ENCODE measurements at regions not wholly inside any gene's neighbourhood (a gene's known extent, or its start where the extent isn't known, plus 50 kb on each side); places are given as distances from the start of the nearest gene placed in this dataset.

- Histone ChIP-seq H3K4me3 (ENCODE audit: low read depth, low read length, poor library complexity, severe bottlenecking) (no peak overlapping the region), H3K27ac (ENCODE audit: low read depth, low read length, poor library complexity, severe bottlenecking) (no peak overlapping the region), H3K4me1 (ENCODE audit: insufficient read depth, low read length, poor library complexity, severe bottlenecking) (no peaks in the 10 kb centered on the region), H3K9me3 (ENCODE audit: low read depth, low read length, poor library complexity, severe bottlenecking) (no peaks in the 10 kb centered on the region), H3K27me3 (replicated peaks; ENCODE audit: insufficient read depth, low read depth, low read length, poor library complexity) (peaks cover 25% of the 10 kb centered on the region), H3K36me3 (ENCODE audit: insufficient read depth, low read length, poor library complexity, severe bottlenecking) (no peaks in the 10 kb centered on the region)
- no peak for DNase-seq (ENCODE audit: low spot score)
- BruUV-seq (replicated peaks), result no TSS peak
- ChIA-PET POLR2A (ENCODE audit: low non-redundant PET) (no interaction called here), CTCF (no interaction called here)
- TF ChIP-seq EZH2 (IDR thresholded peaks at IDR 0.05; ENCODE audit: borderline replicate concordance, low read depth, low read length, poor library complexity, severe bottlenecking), result no peak
- TF ChIP-seq CTCF (conservative IDR thresholded peaks at IDR 0.05; ENCODE audit: low read depth, low read length), result no peak
- intact Hi-C loops (cut with micrococcal nuclease; ENCODE audit: unreplicated experiment), result no loop called here
These were observed 116.2 kb upstream of the PLAAT1 start for GRCh38 chr3:193124861-193125260.

- Histone ChIP-seq H3K27me3 (replicated peaks; ENCODE audit: insufficient read depth, low read depth, low read length, poor library complexity) (peaks cover 52% of the 10 kb centered on the region), H3K4me1 (ENCODE audit: insufficient read depth, low read length, poor library complexity, severe bottlenecking) (no peaks in the 10 kb centered on the region), H3K4me3 (ENCODE audit: low read depth, low read length, poor library complexity, severe bottlenecking) (no peak overlapping the region), H3K27ac (ENCODE audit: low read depth, low read length, poor library complexity, severe bottlenecking) (no peak overlapping the region), H3K9me3 (ENCODE audit: low read depth, low read length, poor library complexity, severe bottlenecking) (no peaks in the 10 kb centered on the region), H3K36me3 (ENCODE audit: insufficient read depth, low read length, poor library complexity, severe bottlenecking) (no peaks in the 10 kb centered on the region)
- DNase-seq (ENCODE audit: low spot score), result no peak
- BruUV-seq (replicated peaks), result no TSS peak
- POLR2A ChIA-PET (ENCODE audit: low non-redundant PET), result interaction anchor here (0.5 kb wide), 1 partner anchor 223 kb away, joined by 4 read pairs; no protein-coding TSS in a partner anchor
- CTCF ChIA-PET, result no interaction called here
- intact Hi-C loops (cut with micrococcal nuclease; ENCODE audit: unreplicated experiment), result no loop called here
- TF ChIP-seq CTCF (conservative IDR thresholded peaks at IDR 0.05; ENCODE audit: low read depth, low read length) (no peak), EZH2 (IDR thresholded peaks at IDR 0.05; ENCODE audit: borderline replicate concordance, low read depth, low read length, poor library complexity, severe bottlenecking) (no peak)
These were observed 111.4 kb upstream of the PLAAT1 start for GRCh38 chr3:193129607-193130006.

GRCh38 chr3:193130576-193130975 lies 110.4 kb upstream of the PLAAT1 start:
- DNase-seq (ENCODE audit: low spot score), result no peak
- H3K4me1 ChIP-seq (ENCODE audit: insufficient read depth, low read length, poor library complexity, severe bottlenecking), result no peaks in the 10 kb centered on the region
- no peak overlapping the region for H3K4me3 ChIP-seq (ENCODE audit: low read depth, low read length, poor library complexity, severe bottlenecking)
- TF ChIP-seq CTCF (conservative IDR thresholded peaks at IDR 0.05; ENCODE audit: low read depth, low read length), result no peak
- TF ChIP-seq EZH2 (IDR thresholded peaks at IDR 0.05; ENCODE audit: borderline replicate concordance, low read depth, low read length, poor library complexity, severe bottlenecking), result no peak
- ChIA-PET CTCF (no interaction called here), POLR2A (ENCODE audit: low non-redundant PET) (no interaction called here)
- H3K27ac ChIP-seq (ENCODE audit: low read depth, low read length, poor library complexity, severe bottlenecking), result no peak overlapping the region
- H3K27me3 ChIP-seq (replicated peaks; ENCODE audit: insufficient read depth, low read depth, low read length, poor library complexity), result peaks cover 53% of the 10 kb centered on the region
- no peaks in the 10 kb centered on the region for H3K36me3 ChIP-seq (ENCODE audit: insufficient read depth, low read length, poor library complexity, severe bottlenecking)
- H3K9me3 ChIP-seq (ENCODE audit: low read depth, low read length, poor library complexity, severe bottlenecking), result no peaks in the 10 kb centered on the region
- intact Hi-C loops (cut with micrococcal nuclease; ENCODE audit: unreplicated experiment), result no loop called here
- BruUV-seq (replicated peaks), result no TSS peak

All from A673 (cell line).